ENCODE measurements at regions not wholly inside any gene's neighbourhood (a gene's known extent, or its start where the extent isn't known, plus 50 kb on each side); places are given as distances from the start of the nearest gene placed in this dataset.

DNA sequence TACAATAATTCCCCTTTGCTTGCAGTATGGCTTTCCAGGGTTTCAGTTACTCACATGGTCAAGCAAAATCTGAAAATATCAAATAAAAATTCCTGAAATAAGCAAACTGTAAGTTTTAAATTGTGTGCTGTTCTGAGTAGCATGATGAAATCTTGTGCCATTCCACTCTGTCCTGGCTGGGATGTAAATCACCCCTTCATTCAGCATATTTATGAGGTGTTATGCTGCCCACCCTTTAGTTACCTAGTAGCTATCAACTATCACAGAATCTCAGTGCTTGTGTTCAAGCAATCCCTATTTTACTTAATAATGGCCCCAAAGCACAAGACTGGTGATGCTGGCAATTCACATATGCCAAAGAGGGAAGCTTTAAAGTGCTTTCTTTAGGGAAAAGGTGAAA is 867.7 kb upstream of the NRXN1 start:
- TF ChIP-seq, protein P1, sequence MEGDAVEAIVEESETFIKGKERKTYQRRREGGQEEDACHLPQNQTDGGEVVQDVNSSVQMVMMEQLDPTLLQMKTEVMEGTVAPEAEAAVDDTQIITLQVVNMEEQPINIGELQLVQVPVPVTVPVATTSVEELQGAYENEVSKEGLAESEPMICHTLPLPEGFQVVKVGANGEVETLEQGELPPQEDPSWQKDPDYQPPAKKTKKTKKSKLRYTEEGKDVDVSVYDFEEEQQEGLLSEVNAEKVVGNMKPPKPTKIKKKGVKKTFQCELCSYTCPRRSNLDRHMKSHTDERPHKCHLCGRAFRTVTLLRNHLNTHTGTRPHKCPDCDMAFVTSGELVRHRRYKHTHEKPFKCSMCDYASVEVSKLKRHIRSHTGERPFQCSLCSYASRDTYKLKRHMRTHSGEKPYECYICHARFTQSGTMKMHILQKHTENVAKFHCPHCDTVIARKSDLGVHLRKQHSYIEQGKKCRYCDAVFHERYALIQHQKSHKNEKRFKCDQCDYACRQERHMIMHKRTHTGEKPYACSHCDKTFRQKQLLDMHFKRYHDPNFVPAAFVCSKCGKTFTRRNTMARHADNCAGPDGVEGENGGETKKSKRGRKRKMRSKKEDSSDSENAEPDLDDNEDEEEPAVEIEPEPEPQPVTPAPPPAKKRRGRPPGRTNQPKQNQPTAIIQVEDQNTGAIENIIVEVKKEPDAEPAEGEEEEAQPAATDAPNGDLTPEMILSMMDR (IDR thresholded peaks at IDR 0.05), result no peak
- TF ChIP-seq POLR2A (IDR thresholded peaks at IDR 0.05), result no peak

Data from sigmoid colon (tissue), 3 donors.